GM19239 (cell line): ENCODE measurements at regions not wholly inside any gene's neighbourhood (a gene's known extent, or its start where the extent isn't known, plus 50 kb on each side); places are given as distances from the start of the nearest gene placed in this dataset.
A peak's percentile ranks its signal among the peaks of the same experiment; 100 is the strongest.
"Not testable (repeated sequence)": the region's sequence is repeated elsewhere in the genome, so short reads cannot be mapped to it uniquely, and the experiment has no call there.

Source experiments
- DNase-seq: peaks from one replicate; pipeline ENCODE4 v3.0.0; 2011; ENCODE audit warnings: low spot score; ENCODE audit not compliant: insufficient read length
- FAIRE-seq: peaks from 2 replicates; lab custom pipeline; 2011; peaks lifted over from hg19 to GRCh38; lab: Jason Lieb, UNC

GRCh38 chr12:11534064-11534463 lies 115.4 kb upstream of the ETV6 start:
- FAIRE-seq (no peak), DNase-seq (no peak)

GRCh38 chr12:11535127-11535526 lies 114.3 kb upstream of the ETV6 start:
- DNase-seq: no peak
- FAIRE-seq: peak; percentile 45

DNA sequence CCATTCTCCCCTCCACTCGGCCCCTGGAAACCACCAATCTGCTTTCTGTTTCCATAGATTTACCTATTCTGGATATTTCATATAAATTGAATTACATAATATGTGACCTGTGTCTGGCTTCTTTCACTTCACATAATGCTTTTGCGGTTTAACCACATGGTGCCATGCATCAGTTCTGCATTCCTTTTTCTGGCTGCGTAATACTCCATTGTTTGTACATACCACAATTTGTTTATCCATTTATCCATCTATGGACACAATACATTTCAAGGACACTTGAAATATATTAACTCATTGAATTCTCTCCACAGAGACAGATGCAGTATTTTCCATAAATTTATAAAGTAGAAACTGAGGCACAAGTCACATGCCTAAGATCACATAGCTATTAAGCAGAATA lies 110.3 kb upstream of the ETV6 start:
- DNase-seq (no peak), FAIRE-seq (no peak)

GRCh38 chr12:11540156-11540555 lies 109.3 kb upstream of the ETV6 start:
- FAIRE-seq: no peak
- DNase-seq: no peak

GRCh38 chr12:11540615-11541310 lies 108.7 kb upstream of the ETV6 start:
- no peak for DNase-seq
- no peak for FAIRE-seq

- DNase-seq: no peak
- FAIRE-seq: no peak
These were observed 106.9 kb upstream of the ETV6 start for GRCh38 chr12:11542599-11542998.

DNA sequence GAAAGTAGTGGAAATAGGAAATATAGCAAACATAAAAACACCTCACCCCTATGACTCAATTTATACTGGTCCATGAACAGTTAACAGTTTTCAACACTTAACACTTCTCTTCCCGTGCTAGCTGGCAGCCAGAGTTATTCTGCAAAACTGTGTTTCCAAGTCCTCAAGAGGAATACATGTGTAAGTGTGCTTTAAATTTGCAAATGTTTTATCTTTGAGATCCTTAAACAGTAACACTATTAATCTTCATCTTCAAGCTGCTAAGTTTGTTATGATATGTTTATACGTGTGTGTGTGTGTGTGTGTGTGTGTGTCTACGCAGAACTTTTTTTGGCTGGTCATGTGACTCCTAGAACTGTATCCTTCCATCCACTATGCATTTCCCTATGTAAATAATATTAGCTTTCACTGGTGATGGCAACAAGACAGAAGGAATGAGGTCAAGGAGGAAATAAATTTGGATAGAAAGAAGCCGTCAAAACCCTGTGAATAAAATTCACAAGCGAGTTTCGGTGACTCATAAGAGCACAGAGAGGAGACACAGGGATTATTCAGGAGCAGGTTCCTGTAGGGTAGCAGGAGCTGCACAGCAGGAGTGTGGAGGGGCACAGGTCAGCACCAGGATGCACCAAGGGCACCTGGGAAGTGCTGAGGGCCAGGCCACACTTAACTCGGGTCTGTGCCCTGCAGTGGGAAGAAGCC lies 105.9 kb upstream of the ETV6 start:
- FAIRE-seq: no peak
- no peak for DNase-seq

- DNase-seq: peak; percentile 53
These were observed 103.8 kb upstream of the ETV6 start for GRCh38 chr12:11545484-11546330.

GRCh38 chr12:11546582-11547270 lies 102.7 kb upstream of the ETV6 start:
- not testable (repeated sequence) for DNase-seq

More at GRCh38 chr12:11545484-11546330, 103.8 kb upstream of the ETV6 start:
- FAIRE-seq: peak; percentile 94

DNA sequence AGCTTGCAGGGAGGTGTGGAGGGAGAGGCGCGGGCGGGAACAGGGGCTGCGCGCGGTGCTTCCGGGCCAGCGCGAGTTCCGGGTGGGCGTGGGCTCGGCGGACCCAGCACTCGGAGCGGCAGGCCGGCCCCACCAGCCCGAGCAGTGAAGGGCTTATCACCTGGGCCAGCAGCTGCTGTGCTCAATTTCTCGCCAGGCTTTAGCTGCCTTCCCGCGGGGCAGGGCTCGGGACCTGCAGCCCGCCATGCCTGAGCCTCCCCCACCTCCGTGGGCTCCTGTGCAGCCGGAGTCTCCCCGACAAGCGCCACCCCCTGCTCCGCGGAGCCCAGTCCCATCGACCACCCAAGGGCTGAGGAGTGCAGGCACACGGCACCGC lies 102.2 kb upstream of the ETV6 start:
- FAIRE-seq: not testable (repeated sequence)

More at GRCh38 chr12:11546582-11547270, 102.7 kb upstream of the ETV6 start:
- peak; percentile 59 for FAIRE-seq

DNA sequence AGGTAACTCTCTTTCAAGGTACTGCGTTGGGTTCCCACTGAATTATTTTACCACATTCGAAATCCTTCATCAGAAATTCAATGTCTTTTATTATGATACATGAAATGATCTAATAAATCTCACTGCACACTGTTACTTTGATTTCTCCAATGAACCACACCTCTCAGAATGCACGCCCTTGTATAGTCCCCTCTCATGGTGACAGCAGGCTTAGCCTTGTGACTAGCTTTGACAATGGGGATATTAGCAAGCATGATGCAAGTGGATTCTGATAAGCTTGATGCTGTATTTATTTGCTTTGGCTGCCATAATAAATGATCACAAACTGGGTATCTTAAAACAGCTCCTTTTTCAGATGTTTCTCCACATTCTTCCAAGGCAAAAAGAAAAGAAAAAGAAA lies 100.4 kb upstream of the ETV6 start:
- no peak for DNase-seq

More for the DNA sequence above, 102.2 kb upstream of the ETV6 start:
- not testable (repeated sequence) for DNase-seq

DNA sequence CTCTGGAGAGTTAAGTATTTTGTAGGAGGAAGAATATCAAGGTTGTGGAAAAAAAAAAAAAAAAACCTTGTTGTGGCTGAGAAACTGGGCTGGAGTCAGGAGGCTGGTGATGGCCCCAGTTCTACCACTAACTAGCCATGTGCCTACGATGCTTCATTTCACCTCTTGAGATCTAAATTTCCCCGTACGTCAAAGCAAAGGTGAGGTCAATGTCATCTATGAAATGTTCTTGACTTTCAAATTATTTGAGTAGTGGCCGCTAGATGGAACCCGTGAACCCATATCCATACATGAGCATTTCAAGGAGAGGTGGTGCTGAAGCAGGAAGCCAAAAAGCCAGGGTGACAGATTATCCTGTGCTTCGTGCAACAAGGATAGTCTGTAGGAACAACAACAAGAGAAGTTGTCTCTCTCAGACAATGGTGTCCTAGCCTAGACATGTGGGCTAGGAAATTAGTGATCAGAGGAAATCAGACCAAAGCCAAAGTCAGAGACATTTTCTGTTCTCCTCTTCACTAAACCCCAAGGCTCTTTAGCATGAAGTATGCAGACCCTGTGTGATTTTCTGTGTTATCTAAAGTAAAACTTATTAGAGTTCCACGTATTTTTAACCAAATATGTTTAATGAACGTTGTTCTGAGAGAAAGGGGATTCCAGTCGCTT lies 95.5 kb upstream of the ETV6 start:
- FAIRE-seq (peak; percentile 99), DNase-seq (peak; percentile 59)

More for the DNA sequence above, 100.4 kb upstream of the ETV6 start:
- no peak for FAIRE-seq

- no peak for FAIRE-seq
These were observed 94.3 kb upstream of the ETV6 start for GRCh38 chr12:11555195-11555594.

DNA sequence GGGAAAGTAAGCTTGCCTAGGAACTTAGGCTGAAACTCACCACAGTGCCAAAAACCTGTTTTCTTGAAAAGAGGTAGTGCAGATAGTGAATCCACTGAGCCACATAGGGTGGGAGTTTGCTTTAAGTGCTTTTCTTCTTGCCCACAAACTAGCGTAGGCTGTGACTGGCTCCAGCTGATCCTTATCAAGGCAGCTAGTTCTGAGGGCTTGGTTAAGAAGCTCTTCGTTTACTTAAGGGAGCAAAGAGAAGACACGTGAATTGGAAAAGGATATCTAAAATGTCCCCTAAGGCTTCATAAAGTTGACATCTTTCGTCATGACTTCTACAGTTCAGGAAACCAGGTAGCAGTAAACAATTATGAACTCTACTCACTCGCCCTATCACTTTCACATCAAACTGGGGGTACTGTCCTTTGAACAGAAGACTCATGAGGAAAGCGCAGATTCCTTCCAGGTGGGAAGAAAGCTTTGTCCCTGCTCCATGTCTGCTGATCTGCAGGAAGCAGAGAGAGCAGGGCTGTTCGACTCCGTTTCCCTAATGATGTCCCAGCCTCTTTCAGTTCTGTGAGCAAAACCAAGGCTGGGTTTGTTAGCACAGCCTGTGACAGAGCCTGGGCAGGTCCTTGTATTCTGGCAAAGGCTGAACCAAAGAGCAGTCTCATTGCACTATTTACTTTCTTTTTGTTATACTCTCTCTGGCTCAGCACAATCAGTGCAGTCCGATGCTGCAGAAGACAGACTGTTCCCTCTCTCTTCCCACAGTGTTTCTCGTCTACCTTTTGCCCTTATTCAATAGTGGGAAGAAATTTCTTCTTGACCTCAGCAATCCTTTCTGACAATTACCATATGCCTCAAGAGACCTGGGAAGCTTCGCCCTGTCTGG lies 93.5 kb upstream of the ETV6 start:
- DNase-seq: no peak
- FAIRE-seq: peak; percentile 45

More at GRCh38 chr12:11555195-11555594, 94.3 kb upstream of the ETV6 start:
- no peak for DNase-seq

DNA sequence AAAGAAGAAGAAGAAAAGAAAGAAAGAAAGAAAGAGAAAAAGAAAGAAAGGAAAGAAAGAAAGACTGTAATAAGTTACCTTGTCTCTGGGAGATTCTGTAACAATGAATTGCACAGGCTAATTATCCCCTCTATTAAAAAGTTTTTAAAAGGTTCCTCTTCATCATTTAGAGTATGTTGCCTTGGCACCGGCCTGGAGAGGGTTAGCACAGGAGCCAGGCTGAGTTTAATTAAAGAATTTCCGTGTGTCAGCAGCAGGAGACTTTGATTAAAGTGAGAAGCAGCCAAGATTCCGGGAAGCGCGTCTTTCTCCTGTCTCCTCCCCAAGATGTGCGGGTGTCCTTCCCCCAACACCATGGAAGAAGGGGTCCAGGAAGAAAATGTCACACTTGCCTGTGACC lies 92.8 kb upstream of the ETV6 start:
- FAIRE-seq: no peak
- no peak for DNase-seq

DNA sequence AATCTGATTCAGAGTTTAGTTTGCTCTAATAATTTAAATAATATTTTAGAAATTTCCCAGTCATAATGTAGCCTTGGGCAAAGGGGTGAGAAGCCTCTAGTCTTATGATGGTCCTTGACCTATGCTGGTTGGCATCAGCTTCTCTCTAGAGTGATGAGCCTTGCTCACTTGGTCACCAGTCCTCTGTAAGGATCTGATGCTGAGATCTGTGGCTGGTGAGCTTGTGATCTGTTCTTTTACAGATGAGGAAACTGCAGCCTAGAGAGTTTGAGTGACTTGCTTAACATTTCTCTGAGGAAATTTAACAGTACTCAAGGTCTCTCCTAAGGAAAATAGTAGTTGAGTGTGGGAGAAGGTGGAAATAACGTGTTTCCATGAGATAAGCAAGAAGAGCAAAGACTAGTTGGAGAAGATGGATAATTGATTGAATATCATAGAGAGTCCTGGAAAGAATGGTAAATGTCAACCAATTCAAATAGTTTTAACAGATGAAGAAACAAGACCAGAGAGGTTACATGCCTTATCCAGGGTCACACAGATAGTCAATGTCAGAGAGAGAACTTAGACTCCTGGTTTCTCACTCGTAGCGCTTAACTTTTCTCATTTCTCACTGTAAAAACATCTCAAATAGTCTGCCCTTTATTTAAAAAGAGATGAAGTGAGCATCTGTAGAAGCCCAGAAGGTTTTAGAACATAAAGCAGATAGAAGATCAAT lies 89.7 kb upstream of the ETV6 start:
- FAIRE-seq (no peak), DNase-seq (no peak)

DNA sequence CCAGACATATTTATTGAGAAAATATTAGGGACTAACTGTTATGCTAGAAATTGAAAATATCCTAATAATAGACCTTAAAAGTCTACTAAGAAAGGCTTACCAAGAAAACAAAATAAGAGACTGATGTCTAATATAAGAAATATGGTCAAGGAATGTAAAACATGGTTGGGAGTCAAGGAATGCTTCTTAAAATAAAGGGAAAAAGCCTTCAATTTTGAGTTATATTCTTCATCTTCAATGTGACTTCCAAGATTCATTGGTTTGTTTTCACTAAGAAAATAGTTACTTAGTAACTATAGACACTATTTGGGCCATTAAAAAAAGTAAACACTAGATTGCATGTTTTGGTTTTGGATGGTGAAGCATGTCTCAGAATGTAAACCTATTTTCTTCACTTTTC lies 88.1 kb upstream of the ETV6 start:
- FAIRE-seq (peak; percentile 76), DNase-seq (no peak)
